HG03469 (cell line): ENCODE measurements at regions not wholly inside any gene's neighbourhood (a gene's known extent, or its start where the extent isn't known, plus 50 kb on each side); places are given as distances from the start of the nearest gene placed in this dataset.

Source experiments
- ATAC-seq: cut with Tn5 transposase; IDR thresholded peaks from one replicate; pipeline ENCODE4 v1.9.1; 2021; ENCODE audit warnings: mild to moderate bottlenecking, moderate library complexity, moderate number of reproducible peaks; ENCODE audit not compliant: unreplicated experiment

DNA sequence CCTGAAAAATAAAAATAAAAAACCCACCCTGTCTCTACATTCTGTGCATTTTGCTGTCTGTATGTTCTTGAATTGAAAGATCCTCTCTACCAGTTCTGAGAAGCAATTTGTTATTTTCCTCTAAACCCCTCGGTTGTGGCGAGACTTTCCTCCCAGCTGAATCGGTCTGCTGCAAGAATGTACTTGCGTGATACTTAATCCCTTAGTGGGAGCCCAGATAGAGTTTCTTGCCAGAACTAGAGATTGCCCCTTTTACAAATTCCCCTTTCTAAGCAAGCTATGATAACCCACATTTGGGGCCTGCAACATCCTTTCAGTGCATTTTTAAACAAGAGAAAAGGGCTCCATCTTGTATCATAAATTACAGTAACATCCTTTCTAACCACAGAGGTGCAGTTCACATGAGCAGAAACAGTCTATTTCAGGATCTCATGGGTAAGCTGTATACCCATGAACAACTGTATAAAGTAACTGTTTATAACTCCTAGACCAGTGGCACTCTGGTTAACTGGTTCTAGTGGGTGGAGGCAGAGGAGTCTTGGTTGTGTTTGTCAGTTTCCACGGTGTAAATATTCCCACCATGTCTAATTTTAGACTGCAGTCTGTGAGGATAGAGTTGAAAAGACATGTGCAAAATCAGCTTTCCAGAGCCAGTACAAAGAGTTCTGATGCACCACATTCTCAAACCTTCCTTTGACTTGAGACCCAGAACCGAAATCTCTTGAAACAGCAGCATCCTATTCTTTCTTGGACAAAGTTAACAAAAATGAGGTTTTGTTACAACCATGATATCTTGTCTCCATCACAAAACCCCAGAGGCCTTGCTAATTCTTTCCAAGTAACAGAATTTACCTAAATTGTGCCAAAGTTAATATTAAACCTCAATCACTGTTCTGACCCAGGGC, 113.1 kb upstream of the ZNF217 start:
- ATAC-seq = no peak

DNA sequence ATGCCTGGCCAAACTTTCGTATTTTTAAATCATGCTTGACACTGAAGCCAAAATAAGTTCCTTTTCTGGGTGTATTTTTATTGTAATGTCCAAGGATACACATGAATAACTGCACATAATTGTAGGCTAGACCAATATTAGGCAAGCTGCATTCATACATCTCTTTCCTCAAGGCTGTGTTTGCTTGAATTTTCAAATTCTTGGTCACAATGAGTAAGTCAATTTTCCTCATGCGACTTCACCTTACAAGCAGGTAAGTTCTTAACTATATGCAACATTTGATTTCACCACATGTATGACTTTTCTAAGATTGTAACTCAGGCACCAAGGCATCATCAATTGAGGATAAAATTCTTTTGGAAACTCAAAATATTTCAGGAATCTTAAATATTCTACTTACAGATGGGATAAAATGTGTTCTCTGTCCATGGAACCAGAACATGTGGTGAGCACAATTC, 112.4 kb upstream of the ZNF217 start:
- no peak for ATAC-seq

DNA sequence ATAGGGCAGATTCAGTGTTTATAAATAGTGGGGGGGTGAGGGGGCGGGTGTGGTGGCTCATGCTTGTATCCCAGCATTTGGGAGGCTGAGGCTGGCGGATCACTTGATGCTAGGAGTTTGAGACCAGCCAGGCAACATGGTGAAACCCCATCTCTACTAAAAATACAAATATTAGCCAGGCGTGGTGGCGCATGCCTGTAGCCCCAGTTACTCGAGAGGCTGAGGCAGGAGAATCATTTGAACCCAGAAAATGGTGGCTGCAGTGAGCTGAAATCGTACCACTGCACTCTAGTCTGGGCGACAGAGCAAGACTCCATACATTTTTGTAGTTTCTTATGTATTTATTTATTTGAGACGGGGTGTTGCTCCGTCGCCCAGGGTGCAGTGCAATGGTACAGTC, 109.0 kb upstream of the ZNF217 start:
- ATAC-seq = no peak

DNA sequence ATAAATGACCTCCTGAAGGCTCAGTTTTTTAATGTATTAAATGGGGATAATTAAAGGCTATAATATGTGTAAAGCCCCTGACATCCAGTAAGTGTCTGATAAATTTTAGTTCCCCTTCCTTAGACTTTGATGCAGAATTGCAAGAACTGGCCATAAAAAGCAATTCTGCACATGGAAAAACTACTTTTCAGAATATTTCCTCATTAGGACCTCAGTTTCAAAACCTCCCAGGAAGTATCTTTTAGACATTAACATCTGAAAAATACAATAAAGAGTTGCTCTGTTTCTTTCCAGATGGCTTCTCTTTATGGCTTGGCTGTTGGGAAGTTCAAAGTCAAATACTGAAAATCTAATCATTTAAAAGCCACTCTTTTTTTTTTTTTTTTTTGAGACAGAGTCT, 106.3 kb upstream of the ZNF217 start:
- no peak for ATAC-seq

DNA sequence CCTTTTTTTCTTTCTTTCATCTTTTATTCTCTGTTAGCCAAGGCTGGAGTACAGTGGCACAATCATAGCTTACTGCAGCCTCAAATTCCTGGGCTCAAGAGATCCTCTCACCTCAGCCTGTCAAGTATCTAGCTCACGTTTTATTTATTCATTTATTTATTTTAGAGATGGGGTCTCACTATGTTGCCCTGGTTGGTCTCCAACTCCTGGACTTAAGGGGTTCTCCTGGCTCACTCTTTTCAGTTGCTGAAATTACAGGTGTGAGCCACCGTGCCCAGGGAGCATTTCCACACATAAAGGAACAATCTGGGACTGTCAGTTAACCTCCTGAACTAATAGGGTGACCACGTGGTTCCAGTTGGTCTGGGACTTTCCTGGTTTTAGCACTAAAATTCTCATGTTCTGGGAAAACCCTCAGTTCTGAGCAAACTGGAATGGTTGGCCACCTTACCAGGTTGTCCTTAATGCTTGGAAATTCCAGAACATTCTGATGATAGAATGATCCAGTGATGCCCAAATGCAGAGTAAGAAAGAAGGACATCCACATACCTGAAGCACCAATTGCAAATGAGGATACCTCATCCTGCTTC, 105.5 kb upstream of the ZNF217 start:
- no peak for ATAC-seq

DNA sequence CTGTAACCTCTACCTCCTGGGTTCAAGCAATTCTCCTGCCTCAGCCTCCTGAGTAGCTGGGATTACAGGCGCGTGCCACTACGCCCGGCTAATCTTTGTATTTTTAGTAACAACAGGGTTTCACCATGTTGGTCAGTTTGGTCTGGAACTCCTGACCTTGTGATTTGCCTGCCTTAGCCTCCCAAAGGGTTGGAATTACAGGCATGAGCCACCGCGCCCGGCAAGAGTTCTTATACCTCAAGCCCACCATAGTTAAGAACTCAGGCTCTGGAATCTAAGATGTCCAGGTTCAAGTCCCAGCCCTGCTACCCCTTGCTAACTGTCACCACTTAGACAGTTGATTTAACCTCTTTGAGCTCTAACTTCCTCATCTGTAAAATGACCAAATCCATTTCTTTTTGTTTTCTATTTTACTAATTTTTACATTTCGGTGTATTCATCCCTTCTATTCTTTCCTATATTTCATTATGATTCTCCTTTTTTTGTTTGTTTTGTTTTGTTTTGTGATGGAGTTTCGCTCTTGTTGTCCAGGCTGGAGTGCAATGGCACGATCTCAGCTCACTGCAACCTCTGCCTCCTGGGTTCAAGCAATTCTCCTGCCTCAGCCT, 104.8 kb upstream of the ZNF217 start:
- ATAC-seq = no peak

DNA sequence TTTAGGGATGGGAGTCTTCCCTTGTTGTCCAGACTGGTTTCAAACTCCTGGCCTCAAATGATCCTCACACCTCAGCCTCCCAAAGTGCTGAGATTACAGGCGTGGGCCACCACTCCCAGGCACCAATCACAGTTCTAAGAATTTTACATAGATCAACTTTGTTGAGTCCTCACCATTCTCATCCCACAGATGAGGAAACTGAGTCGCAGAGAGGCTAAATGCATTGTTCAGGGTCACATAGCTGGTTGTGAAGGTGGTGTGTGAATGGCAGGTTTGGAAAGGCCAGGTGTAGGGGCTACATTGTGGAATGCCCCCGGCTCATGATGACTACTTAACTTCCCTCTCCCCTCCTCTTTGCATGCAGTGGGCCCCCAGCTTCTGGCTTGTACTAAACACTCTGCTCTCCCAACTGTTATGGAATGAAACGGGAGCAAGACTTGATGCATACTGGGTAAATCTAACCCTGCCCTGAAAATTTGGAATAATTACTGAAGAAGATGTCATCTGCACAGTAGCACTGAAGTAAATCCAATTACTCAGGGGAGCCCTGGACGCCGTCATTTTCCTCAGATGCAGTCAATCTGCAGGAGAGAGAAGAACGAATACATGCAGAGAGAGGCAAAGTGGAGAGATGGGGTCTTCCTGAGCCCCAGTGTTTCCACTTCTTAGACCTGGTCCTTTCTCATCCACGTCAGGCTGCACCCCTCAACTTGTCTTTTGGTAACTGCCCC, 102.3 kb upstream of the ZNF217 start:
- ATAC-seq = no peak

DNA sequence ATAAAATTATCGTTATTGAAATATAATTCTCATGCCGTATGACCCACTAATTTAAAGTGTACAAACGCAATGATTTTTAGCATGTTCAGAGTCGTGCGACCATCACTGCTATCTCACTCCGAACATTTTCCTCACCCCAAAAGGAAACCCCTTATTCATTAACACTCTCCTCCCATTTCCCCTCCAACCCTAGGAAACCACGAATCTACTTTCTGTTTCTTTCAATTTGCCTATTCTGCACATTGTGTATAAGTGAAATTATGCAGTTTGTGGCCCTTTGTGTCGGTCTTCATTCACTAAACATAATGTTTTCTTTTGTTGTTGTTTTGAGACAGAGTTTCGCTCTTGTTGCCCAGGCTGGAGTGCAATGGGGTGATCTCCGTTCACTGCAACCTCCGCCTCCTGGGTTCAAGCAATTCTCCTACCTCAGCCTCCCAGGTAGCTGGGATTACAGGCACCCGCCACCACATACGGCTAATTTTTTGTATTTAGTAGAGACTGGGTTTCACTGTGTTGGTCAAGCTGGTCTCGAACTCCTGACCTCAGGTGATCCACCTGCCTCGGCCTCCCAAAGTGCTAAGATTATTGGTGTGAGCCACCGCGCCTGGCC, 99.7 kb upstream of the ZNF217 start:
- no peak for ATAC-seq

DNA sequence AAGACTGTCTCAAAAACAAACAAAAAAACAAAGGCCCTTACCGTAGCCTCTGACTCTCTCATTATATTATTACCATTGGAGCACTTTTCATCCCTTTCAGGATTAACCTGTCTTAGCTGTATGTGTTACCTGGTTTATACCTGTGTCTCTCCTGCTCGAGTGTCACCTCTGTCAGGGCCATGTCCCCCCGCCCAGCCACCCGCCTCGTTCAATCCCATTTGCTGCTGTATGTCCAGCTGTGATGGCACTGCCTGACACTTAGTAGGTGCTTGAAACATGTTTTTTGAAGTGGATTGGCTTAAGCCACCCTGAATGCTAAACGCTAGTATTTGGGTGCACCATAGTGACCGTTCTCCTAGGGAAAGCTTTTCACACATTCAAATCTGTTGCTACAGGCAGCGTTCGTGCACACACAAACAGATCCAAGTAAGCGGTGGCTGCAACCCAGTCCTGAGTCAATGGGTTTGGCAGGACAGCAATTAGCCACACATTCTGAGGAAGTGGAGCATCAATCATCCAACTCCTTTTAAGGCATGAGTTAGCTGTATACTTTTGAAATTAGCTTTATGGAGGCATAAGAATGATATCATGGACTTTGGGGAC, 98.9 kb upstream of the ZNF217 start:
- ATAC-seq = no peak

DNA sequence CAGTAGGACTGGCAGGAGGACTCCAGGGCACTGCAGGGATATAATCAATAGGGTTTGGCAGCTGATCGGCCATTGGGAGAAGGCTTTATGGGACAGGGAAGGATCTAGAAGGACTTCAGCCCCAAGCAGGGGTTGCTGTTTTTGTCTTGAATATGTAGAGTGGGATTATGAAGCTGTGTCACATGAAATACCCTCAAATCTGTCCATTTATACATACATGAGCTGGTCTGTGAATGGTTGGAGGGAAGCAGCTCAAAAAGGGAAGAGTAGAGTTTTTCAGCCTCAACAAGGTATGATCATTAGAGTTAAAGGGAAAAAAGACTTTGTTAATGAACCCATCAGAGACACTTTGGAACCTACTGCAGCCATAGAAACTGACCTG, 98.2 kb upstream of the ZNF217 start:
- ATAC-seq = no peak

DNA sequence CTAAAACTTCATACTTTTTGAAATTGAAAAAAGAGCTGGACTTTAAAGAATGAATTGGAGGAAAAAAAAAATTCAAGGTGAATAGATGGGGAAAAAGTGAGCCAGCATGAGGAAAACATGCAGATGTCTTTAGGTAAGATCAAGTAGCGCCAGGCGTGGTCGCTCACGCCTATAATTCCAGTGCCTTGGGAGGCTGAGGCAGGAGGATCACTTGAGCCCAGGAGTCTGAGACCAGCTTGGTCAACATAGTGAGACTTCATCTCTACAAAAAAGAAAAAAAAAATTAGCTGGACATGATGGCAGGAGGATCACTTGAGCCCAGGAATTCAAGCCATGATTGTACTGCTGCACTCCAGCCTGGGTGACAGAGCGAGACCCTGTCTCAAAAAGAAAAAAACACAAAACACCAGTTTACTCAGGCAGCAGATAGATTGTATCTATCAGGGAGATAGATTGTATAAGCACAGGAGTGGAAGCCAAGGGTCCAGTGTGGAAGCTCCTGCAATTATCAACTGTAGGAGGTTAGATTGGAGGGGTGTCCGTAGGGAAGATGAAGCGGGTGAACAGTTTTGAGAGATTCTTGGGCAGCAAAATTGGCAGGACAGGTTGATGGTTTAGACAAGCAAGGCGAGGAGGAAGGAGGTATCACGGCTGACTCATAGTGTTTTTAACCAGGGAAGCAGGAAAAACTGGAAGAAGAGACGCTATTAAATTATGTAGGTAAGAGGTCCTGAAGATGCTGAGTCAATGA, 97.6 kb upstream of the ZNF217 start:
- ATAC-seq = no peak

DNA sequence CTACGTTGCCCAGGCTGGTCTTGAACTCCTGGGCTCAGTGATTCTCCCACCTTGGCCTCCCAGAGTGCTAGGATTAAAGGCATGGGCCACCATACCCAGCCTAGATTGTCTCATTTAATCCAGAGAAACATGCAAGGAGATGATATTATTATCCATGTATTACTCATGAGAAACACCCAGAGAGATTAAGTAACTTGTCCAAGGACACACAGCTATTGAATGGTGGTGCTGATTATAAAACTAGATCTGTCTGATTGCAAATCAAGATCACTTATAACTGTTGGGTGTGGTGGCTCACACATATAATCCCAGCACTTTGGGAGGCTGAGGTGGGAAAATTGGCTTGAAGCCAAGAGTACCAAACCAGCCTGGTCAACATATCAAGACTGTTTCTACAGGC, 94.4 kb upstream of the ZNF217 start:
- no peak for ATAC-seq

DNA sequence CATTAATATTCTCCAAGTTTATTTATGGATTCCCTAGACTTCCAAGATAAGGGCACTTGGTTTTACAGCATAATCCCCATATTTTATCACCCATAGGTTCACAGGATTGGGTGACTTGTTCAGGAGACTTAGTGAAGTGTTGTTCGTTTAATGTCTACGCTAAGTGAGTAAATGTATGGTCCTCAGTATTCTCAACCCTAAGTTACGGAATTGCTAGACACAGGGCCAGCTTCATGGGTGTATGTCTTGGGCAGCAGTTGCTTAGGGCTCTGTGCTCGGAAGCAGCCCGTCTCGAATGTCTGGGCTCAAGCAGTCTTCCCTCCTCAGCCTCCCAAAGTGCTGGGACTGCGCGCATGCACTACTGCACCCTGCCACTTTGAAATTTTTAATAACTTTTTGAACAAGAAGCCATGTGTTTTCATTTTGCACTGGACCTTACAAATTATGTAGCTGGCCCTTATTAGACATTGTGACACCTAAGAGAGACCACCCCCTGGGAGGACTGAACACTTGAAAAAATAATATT, 91.5 kb upstream of the ZNF217 start:
- no peak for ATAC-seq

DNA sequence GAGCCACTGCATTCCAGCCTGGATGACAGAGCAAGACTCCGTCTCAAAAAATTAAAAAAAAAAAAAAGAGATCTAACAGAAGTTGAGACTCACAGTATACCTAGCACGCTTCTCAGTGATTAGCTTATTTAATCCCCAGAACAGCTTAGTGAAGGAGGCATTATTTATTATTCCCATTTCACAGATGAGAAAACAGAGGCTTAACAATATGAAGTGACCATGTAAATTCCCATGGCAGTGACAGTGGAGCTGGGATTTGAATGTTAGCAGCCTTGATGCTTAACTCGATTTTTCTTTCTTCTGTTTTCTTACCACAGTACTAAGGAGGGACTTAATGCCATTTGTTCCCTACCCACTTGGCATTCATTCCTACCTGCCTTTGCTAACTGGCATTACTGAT, 89.9 kb upstream of the ZNF217 start:
- no peak for ATAC-seq

DNA sequence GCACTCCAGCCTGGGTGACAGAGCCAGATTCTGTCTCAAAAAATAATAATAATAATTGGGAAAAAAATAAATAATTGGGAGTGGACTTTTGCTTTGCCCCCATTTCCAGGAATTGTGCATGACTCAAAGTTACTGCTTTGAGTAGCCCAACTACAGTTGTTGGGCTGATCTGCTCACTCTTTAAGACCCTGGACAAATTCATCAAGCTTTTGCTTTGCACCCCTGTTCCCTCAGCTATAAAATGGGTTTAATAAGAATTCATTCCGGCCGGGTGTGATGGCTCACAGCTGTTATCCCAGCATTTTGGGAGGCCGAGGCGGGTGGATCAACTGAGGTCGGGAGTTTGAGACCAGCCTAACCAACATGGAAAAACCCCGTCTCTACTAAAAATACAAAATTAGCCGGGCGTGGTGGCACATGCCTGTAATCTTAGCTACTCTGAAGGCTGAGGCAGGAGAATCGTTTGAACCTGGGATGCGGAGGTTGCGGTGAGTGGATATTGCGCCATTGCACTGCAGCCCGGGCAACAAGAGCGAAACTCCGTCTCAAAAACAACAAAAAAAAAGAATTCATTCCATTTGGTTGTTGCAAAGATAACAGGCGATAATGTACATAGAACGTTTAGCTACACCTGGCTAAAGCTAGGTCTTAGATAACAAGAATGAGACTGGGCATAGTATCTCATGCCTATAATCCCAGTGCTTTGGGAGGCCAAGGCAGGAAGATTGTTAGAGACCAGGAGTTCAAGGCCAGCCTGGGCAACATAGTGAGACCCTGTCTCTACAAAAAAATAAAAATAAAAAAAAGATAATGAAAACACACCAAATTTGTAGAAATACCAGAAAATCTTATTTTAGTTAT, 87.9 kb upstream of the ZNF217 start:
- no peak for ATAC-seq

DNA sequence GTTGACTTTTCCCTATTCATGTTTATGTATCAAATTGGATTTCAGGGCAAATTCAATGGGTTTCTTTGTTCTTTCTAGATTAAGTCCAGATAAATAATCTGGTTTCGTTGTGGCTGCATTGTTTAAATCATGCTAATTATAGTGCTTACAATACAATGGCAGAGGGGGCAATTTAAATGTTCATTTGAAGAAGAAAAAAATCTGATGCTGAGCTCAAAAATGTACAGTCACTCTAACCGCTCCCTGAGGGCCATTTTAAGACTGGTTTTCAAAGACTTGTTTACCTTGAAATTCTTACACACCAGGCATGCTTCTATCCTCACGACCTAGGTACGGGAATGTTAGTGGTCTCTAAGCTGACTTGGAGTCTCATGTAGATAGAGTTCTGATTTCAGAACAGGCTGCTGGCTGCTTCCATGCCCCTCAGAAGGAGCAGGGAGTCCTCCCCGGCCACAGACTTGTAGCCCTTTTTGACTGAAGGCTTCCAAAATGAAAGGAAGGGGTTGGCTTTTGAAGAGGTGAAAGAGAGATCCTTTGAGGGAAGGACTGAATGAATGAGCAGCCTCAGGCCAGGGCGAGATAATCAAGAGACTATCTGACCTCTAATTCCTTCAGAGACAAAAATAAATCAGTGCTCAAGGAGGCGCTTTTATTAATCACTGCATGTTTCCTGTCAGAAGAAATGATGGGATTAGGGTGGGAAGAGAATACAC, 86.1 kb upstream of the ZNF217 start:
- no peak for ATAC-seq

DNA sequence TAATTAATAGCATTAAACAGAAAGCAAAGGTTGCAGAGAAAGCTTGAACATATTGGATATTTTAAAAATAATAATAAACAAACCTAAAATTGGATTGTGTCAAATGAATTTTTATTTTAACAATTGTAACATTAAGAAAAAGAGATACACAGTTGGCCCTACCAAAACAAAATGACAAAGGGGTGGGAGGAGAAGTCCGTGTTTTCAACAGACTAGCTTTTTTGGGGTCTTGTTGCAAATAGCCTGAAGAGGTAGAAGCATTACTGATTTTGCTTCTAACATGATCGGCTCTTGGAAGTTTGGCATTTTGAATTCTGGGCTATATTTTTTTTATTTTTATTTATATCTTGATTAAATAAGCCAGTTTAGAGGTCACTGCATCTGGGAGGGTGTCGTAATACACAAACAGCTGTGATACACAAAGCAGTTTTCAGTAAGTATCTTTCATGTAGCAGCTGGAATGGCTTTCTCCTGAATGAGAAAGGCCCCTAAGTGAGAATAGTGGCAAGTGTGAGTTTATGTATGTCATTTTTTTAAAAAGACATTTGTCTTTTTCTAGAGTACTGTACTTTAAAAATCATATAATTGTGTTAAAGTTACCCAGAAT, 85.5 kb upstream of the ZNF217 start:
- ATAC-seq = no peak
